ENCODE measurements at regions not wholly inside any gene's neighbourhood (a gene's known extent, or its start where the extent isn't known, plus 50 kb on each side); places are given as distances from the start of the nearest gene placed in this dataset.

DNA sequence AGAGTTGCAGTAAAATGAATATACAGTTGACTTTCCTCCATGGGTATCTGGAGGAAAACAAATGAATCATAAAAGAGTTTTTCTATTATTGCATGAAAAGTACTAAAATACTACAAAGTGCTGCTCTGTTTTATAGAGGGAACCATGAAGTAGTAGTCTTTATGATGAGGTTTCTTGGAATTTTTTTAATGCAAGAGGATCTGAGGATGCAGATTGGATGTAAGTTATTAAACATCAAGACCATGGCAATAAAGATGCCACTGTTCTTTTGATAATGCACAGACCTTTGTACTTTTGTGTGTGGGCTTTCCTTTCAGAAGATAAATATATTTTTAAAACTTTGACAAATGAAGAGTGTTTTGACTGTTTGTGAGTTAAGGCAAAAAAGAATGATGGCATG lies 87.5 kb downstream of the DACT1 start (continued):
- no peak for TF ChIP-seq FOXK1 (CRISPR knock-in tag; IDR thresholded peaks at IDR 0.05; ENCODE audit: borderline replicate concordance, low read depth)
- no peak for TF ChIP-seq RXRA (CRISPR knock-in tag; IDR thresholded peaks at IDR 0.05)
- no peak for TF ChIP-seq ZNF451 (CRISPR knock-in tag; IDR thresholded peaks at IDR 0.05)

GRCh38 chr14:58725871-58726270 lies 88.1 kb downstream of the DACT1 start:
- WGBS (ENCODE audit: low lambda C conversion rate) = 1% methylated on average over 2 of the region's 2 CpGs
- in situ Hi-C loops (cut with HindIII; ENCODE audit: extremely low pct_ligation_motif_present, low pct_unique_long_range_greater_than_20kb) = no loop called here
- FAIRE-seq = no peak
- ChIA-PET CTCF (ENCODE audit: low intra/inter-chr PET ratio, low total read pairs) (no interaction called here), POLR2A (no interaction called here)
- BruUV-seq (replicated peaks) = no TSS peak
- TF ChIP-seq, protein P1, sequence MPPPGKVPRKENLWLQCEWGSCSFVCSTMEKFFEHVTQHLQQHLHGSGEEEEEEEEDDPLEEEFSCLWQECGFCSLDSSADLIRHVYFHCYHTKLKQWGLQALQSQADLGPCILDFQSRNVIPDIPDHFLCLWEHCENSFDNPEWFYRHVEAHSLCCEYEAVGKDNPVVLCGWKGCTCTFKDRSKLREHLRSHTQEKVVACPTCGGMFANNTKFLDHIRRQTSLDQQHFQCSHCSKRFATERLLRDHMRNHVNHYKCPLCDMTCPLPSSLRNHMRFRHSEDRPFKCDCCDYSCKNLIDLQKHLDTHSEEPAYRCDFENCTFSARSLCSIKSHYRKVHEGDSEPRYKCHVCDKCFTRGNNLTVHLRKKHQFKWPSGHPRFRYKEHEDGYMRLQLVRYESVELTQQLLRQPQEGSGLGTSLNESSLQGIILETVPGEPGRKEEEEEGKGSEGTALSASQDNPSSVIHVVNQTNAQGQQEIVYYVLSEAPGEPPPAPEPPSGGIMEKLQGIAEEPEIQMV (CRISPR knock-in tag; IDR thresholded peaks at IDR 0.05; ENCODE audit: low read depth) = no peak
- TF ChIP-seq ZNF30 (CRISPR knock-in tag; IDR thresholded peaks at IDR 0.05) = no peak
- Histone ChIP-seq H2AFZ (ENCODE audit: low read length) (no peak overlapping the region), H3K4me2 (ENCODE audit: low read depth, low read length) (no peak overlapping the region), H4K20me1 (ENCODE audit: insufficient read depth, low read length) (no peaks in the 10 kb centered on the region), H3K9ac (ENCODE audit: insufficient read depth, low read depth, low read length) (no peak overlapping the region), H3K79me2 (ENCODE audit: insufficient read depth, low read length) (no peaks in the 10 kb centered on the region), H3K36me3 (replicated peaks in 1 of 2; ENCODE audit: control insufficient read depth in 1 of 2, insufficient read depth in 2 of 2, low read length in 2 of 2) (no peaks in the 10 kb centered on the region), H3K4me1 (ENCODE audit: insufficient read depth, low read length) (no peaks in the 10 kb centered on the region), H3K9me3 (ENCODE audit: low read length) (no peaks in the 10 kb centered on the region), H3K27me3 (ENCODE audit: control insufficient read depth in 1 of 2, insufficient read depth in 2 of 2, low read length in 2 of 2) (no peaks in the 10 kb centered on the region), H3K27ac (ENCODE audit: extremely low read length, insufficient read depth, low read length) (no peak overlapping the region), H3K4me3 (replicated peaks in 1 of 3; ENCODE audit: insufficient read depth in 1 of 3, low read depth in 2 of 3, low read length in 3 of 3) (no peak overlapping the region)
- intact Hi-C loops (cut with micrococcal nuclease; ENCODE audit: unreplicated experiment) = no loop called here
- DNase-seq (ENCODE audit: low spot score) = no peak
- ATAC-seq = no peak

DNA sequence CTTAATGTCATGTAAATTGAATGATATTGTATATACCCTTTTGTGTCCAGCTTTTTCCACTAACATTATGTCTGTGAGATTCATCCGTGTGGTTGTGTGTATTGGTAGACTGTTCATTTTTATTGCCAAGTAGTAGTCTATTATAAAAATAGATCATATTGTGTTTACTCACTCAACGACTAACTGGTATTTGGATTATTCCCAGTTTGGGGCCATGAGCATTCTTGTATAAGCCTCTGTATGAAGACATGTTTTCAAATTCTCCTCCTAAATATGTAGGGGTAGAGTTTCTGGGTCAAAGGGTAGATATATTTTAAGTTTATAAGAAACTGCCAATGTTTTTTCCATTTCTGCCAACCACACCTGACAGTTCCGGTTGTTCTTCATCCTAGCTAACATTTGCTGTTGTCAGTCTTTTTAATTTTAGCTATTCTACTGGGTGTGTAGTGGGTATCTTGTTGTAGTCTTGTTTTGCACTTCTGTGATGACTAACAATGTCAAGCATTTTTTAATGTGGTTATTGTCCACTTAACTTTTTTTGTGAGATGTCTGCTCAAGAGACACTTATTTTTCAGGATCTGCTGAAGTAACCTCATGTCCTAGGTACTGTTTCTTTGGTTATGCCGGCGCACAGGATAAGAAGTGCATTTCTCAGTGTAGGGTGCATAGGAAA lies 93.2 kb downstream of the DACT1 start:
- ATAC-seq = no peak
- TF ChIP-seq, protein P2, sequence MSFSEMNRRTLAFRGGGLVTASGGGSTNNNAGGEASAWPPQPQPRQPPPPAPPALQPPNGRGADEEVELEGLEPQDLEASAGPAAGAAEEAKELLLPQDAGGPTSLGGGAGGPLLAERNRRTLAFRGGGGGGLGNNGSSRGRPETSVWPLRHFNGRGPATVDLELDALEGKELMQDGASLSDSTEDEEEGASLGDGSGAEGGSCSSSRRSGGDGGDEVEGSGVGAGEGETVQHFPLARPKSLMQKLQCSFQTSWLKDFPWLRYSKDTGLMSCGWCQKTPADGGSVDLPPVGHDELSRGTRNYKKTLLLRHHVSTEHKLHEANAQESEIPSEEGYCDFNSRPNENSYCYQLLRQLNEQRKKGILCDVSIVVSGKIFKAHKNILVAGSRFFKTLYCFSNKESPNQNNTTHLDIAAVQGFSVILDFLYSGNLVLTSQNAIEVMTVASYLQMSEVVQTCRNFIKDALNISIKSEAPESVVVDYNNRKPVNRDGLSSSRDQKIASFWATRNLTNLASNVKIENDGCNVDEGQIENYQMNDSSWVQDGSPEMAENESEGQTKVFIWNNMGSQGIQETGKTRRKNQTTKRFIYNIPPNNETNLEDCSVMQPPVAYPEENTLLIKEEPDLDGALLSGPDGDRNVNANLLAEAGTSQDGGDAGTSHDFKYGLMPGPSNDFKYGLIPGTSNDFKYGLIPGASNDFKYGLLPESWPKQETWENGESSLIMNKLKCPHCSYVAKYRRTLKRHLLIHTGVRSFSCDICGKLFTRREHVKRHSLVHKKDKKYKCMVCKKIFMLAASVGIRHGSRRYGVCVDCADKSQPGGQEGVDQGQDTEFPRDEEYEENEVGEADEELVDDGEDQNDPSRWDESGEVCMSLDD (CRISPR knock-in tag; IDR thresholded peaks at IDR 0.05; ENCODE audit: borderline replicate concordance) = no peak
- TF ChIP-seq, protein P3, sequence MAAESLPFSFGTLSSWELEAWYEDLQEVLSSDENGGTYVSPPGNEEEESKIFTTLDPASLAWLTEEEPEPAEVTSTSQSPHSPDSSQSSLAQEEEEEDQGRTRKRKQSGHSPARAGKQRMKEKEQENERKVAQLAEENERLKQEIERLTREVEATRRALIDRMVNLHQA (CRISPR knock-in tag; IDR thresholded peaks at IDR 0.05) = no peak
- TF ChIP-seq IKZF1 (IDR thresholded peaks at IDR 0.05) (no peak), ZNF251 (CRISPR knock-in tag; IDR thresholded peaks at IDR 0.05) (no peak), PREB (CRISPR knock-in tag; IDR thresholded peaks at IDR 0.05) (no peak)

More for the DNA sequence above, 93.2 kb downstream of the DACT1 start:
- no peak for DNase-seq (ENCODE audit: low spot score)
- Histone ChIP-seq H3K36me3 (replicated peaks in 1 of 2; ENCODE audit: control insufficient read depth in 1 of 2, insufficient read depth in 2 of 2, low read length in 2 of 2) (no peaks in the 10 kb centered on the region), H2AFZ (ENCODE audit: low read length) (no peak overlapping the region), H3K9me3 (ENCODE audit: low read length) (no peaks in the 10 kb centered on the region), H3K4me1 (ENCODE audit: insufficient read depth, low read length) (no peaks in the 10 kb centered on the region), H3K4me2 (ENCODE audit: low read depth, low read length) (no peak overlapping the region), H4K20me1 (ENCODE audit: insufficient read depth, low read length) (no peaks in the 10 kb centered on the region), H3K79me2 (ENCODE audit: insufficient read depth, low read length) (no peaks in the 10 kb centered on the region), H3K9ac (ENCODE audit: insufficient read depth, low read depth, low read length) (no peak overlapping the region), H3K4me3 (replicated peaks in 1 of 3; ENCODE audit: insufficient read depth in 1 of 3, low read depth in 2 of 3, low read length in 3 of 3) (no peak overlapping the region), H3K27me3 (ENCODE audit: control insufficient read depth in 1 of 2, insufficient read depth in 2 of 2, low read length in 2 of 2) (no peaks in the 10 kb centered on the region), H3K27ac (ENCODE audit: extremely low read length, insufficient read depth, low read length) (no peak overlapping the region)
- in situ Hi-C loops (cut with HindIII; ENCODE audit: extremely low pct_ligation_motif_present, low pct_unique_long_range_greater_than_20kb) (no loop called here), intact Hi-C loops (cut with micrococcal nuclease; ENCODE audit: unreplicated experiment) (no loop called here)
- CTCF ChIA-PET (ENCODE audit: low intra/inter-chr PET ratio, low total read pairs) = no interaction called here
- no peak for FAIRE-seq
- no TSS peak for BruUV-seq (replicated peaks)
- POLR2A ChIA-PET = no interaction called here
- 8% methylated on average over 5 of the region's 5 CpGs for WGBS (ENCODE audit: low lambda C conversion rate)

Data from HepG2 (cell line).